Testis (tissue), 2 donors: ENCODE measurements at regions not wholly inside any gene's neighbourhood (a gene's known extent, or its start where the extent isn't known, plus 50 kb on each side); places are given as distances from the start of the nearest gene placed in this dataset.

Experiments
- POLR2A ChIP-seq: fragments of 450-650 bp; IDR thresholded peaks from one replicate; pipeline ENCODE4 v1.6.1; 2017; ENCODE audit warnings: antibody characterized with exemption, mild to moderate bottlenecking, moderate library complexity
- TF ChIP-seq, protein P1 (sequence below), 3 experiments: fragments of 450-650 bp in 2 of 3; fragments of 200-600 bp in 1 of 3; sonication (generic) in 1 of 3; IDR thresholded peaks; one replicate each; pipeline ENCODE4 v1.5.1; 2016 to 2019; ENCODE audit warnings: antibody characterized with exemption in 3 of 3, mild to moderate bottlenecking in 2 of 3, moderate library complexity in 1 of 3

DNA sequence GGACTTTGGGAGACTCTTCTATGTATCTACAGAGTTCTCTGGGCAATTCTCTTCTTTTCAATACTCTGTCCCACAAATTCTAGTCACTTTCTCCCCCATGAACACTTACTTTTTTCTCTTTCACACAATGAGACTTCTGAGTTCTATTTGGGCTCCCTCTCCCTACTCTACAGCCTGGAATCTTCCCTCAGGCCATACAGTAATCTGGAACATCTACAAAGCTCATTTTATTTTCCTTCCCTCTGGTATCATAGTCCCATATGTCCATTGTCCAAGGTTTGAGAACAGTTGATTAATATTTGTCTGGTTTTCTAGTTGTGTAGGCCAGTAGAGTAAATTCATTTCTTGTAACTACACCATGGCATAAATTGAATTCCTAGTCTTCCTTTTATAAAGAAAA is 544.6 kb upstream of the RAG2 start:
- TF ChIP-seq, protein P1, sequence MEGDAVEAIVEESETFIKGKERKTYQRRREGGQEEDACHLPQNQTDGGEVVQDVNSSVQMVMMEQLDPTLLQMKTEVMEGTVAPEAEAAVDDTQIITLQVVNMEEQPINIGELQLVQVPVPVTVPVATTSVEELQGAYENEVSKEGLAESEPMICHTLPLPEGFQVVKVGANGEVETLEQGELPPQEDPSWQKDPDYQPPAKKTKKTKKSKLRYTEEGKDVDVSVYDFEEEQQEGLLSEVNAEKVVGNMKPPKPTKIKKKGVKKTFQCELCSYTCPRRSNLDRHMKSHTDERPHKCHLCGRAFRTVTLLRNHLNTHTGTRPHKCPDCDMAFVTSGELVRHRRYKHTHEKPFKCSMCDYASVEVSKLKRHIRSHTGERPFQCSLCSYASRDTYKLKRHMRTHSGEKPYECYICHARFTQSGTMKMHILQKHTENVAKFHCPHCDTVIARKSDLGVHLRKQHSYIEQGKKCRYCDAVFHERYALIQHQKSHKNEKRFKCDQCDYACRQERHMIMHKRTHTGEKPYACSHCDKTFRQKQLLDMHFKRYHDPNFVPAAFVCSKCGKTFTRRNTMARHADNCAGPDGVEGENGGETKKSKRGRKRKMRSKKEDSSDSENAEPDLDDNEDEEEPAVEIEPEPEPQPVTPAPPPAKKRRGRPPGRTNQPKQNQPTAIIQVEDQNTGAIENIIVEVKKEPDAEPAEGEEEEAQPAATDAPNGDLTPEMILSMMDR (IDR thresholded peaks at IDR 0.05): no peak
- TF ChIP-seq POLR2A: no peak
